Activated CD4-positive, CD25-positive, alpha-beta regulatory T cell treated with anti-CD3 and anti-CD28 coated beads, Interleukin-2, amount 50 U/mL, for 24 hours (primary cell): ENCODE measurements at regions not wholly inside any gene's neighbourhood (a gene's known extent, or its start where the extent isn't known, plus 50 kb on each side); places are given as distances from the start of the nearest gene placed in this dataset.

Experiments
- ATAC-seq, 2 donors: fragments of 150-1000 bp; cut with Tn5 transposase; one replicate each; pipeline ENCODE4 v1.10.0; 2021; ENCODE audit warnings: mild to moderate bottlenecking in 1 of 2, moderate library complexity in 1 of 2

DNA sequence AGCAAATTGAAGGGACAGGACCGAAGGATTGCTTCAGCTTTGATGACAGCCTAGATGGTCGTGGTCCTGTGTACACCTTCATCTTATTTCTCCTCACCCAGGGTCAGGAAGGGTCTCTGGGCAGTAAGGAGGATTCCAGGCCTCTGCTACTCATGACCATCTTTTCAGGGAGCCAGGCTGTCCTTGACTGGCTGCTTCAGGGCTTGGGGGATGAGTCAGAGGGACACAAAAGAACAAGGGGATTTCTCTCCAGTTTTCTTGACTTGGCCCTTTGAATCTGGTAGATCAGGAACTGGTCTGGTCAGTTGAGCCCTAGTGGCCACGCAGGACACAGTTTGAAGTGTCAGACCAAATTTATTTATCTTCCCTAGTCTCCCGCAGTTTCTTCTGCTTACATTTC, 402.1 kb upstream of the CHD6 start:
- ATAC-seq = no peak

DNA sequence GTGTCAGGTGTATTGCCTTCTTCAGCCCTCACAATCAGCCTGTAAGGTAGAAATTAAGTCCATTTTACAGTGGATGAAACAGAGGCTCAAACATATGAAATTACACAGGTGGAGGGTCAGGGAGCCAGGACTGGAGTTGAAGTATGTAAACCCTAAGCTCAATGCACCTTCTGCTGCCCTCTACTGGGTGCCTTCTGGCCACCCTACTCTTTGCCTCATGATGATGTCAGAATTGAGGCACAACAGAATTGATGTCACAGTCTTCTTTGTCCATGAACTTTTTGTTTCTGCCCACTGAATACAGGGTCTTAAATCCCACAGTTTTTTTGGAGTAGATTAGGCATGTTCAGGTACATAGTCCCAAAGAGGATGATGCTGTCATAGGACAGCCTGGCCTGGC, 400.8 kb upstream of the CHD6 start:
- no peak for ATAC-seq

DNA sequence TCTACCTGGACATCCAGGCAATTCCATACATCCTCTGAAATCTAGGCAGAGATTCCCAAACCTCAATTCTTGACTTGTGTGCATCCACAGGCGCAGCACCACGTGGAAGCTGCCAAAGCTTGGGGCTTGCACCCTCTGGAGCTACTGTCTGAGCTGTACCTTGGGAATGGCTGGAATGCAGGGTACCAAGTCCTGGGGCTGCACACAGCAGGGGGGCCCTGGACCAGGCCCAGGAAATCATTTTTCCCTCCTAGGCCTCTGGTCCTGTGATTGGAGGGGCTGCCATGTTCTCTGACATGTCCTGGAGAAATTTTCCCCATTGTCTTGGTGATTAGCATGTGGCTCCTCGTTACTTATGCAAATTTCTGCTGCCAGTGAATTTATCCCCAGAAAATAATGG, 391.9 kb upstream of the CHD6 start:
- ATAC-seq = no peak

DNA sequence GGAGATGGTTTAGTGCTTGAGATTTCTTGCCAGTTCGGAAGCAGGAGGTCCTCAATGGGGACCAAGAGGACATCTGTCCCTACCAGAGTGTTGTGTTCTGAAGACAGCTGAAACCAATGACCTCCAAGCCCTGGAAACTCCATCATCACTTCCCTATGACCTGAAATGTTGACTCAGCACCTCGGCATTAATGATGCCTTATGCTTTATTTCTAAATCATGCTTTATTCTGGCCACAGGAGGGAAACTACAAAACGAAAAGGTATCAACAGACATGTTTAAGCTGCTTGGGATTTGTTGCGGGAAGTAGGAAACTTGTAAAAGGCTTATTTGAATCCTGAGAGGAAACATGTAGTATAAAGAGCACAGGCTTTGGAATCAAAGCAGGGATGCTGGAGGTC, 389.1 kb upstream of the CHD6 start:
- no peak for ATAC-seq

DNA sequence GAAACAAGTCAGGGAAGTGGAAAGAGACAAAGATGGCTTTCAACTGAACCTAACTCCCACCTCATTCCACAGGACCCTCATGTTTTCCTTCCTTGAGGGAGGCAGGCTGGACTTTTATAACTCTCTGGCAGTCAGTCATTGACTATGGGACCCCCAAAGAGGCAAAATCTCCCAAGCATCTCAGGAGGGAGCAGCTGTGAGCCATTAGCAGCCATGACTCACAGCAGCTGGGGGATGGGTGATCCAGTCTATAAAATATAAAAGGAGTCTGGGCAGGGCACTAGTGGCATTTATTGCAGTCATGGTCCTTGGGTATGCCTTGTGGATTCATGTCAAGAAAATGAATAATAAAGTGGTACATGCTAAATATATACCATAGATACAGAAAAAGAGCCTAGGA, 387.0 kb upstream of the CHD6 start:
- ATAC-seq = no peak

DNA sequence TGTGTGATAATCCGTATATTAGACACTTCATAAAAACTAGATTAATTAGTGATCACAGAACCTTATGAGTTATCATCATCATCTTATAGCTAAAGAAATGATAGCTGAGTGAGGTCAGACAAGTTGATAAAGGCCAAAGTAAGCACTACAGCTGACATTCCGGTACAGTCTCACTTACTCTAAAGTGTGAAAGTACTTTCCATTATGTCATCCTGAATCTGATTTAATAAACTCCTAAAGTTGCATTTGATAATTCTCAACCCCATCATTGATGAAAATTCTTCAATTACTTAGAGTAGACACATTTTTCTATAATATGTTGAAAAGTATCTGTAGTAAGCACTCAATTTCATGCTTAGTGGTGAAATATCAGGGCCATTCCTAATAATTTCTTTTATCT, 385.2 kb upstream of the CHD6 start:
- ATAC-seq = no peak

DNA sequence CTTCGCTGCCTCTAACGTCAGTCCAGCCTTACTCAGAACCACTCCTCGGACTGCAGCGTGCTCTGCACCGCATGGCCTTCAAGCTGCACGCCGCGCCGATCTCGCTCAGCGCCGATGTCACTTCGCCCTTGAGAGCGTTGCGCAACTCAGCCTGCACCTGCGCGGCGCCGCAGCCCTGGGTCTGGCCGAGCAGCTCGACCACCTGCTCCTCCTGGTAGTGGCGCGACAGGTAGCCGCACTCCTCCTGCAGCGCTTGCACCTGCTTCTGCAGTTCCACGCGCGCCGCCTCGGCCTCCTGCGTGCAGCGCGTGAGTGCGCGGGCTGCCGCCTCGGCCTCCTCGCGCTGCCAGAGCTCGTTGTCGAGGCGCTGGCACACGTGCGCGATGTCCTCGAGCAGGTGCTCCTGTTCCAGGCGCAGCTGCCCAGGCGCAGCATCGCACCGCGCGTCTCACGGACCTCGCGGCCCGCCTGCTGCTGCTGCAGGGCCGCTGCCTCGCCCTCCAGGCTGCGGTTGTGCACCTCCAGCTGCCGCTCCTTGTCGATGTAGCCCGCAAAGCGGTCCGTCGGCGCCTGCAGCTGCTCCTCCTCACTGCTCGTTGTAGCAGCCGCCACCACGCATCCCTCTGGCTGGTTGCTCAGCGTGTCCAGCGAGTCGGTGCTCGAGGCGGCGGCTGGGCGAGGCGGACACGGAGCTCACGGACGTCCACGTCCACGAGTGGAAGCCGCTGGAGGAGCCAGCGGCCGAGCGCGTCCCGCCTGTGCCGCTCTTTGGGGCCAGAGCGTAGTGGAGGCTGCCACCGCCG, 380.6 kb upstream of the CHD6 start:
- ATAC-seq = no peak

DNA sequence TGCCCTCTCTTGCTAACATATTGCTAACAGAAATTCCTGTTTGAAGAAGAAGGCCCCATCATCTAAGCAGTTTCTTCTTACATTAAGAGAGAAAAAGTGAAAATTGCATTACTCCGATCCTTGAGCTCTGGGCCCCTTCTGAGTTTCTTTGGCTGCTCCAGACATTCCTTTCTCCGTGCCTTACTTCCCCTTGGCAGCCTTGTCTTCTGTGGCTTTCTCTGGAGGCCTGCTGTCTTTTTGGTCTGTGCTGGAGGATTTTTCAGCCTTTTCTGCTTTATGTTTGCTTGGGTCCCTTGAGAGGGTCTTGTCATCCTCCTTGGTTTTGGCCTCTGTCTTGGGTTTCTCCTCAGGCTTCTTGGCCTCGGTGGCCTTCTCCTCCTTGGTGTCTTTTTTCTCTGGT, 378.8 kb upstream of the CHD6 start:
- no peak for ATAC-seq

DNA sequence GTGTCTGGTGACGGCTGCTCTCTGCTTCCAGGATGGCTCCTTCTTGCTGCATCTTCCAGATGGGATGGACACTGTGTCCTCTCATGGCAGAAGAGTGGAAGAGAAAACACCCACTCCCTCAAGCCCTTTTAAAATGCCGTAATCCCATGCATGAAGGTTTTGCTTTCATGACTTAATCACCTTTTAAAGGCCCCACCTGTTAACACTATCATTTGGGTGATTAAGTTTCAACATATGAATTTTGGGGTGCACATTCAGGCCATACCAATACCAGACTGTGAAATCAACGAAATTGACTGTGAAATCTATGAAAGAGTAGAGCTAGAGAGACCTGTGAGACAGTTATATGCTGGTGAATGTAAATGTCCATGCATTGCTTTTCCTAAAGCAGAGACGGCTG, 374.3 kb upstream of the CHD6 start:
- no peak for ATAC-seq

DNA sequence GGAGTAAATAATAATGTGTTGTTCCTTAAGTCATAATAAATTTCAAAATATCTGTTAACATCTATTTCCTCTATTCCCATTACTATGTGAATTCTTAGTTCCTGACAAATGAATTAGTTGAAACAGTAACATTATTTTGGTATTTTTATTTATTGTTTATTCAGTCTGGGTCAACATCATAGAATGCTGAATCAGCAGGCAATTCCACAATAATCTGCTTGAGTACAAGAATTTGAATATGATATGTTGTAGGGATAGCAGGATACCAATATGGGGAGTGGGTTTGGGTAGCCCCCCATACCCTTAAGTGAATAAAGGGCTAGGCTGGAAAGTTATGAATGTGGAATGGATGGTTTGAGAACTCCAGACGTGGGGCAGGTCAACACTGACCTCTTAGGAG, 373.2 kb upstream of the CHD6 start:
- ATAC-seq = no peak

DNA sequence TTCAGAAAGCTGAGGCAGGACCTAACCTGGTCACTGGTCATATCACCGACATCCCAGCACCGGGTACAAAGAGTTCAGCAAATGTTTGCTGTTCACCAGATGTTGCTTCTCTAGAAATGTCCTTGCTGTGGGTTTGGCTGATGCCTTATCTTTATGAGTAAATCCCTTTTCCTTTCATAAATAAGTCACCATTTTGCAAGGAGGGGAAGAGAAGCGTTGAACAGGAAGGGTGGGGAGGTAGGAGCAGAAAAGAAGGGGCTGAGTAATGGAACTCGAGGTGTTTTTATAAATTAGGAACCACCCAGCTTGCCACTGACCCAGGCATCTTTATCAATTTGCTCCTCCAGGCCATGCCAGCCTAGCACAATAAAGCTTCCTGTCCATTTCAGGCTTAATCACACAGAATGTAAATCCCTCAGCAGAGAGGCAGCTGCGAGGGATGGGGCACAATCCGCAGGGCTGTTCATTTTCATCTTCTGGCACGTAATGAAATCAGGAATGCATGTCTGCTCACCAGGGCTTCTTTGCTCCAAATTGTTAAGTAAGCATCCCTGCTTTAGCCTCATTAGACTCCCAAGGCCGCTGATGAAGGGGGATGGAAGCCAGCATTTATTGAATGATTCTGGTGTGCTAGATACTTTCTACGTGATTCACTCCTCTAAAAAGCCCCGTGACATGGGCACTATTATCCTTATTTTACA, 371.9 kb upstream of the CHD6 start:
- no peak for ATAC-seq

DNA sequence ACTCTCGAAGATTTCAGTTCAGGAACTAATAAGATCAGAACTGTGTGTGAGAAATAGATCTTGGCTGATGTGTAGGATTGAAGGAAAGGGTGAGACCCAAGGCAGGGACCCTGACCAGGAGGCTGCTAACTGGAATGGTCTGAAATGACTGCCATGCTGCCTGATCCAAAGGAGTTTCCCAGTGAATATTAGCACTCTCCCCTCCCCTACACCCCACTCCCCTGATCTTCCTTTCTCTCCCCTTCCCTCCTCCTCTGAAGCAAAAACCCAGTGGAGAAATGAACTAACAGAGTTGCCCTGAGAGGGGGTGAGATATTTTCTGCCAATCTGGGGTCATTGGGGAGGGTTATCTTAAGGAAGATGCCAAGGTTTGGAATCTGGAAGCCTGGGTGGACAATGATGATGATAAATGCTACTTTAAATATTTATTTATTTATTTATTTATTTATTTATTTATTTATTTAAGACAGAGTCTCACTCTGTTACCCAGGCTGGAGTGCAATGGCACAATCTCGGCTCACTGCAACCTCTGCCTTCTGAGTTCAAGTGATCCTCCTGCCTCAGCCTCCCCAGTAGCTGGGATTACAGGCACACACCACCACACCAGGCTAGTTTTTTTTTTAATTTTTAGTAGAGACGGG, 371.0 kb upstream of the CHD6 start:
- ATAC-seq = no peak

DNA sequence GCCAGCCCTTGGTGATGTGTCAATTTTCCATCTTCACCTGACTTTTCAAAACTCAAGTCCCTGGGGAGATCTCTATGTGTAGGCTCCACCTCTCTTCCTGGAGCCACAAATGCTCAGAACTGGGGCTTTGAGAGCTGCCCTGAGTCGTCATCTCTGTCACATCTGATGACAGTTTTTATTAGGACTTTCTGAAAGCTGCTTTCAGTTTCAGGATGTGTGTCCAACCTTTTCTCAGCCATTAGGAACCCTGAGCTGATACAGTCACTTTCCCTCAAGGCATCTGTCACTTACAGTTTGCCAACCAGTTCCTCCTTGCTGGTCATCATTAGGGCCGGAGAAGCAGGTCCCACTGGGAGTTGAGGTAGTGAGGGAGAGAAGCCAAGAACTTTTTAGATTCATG, 365.9 kb upstream of the CHD6 start:
- no peak for ATAC-seq

DNA sequence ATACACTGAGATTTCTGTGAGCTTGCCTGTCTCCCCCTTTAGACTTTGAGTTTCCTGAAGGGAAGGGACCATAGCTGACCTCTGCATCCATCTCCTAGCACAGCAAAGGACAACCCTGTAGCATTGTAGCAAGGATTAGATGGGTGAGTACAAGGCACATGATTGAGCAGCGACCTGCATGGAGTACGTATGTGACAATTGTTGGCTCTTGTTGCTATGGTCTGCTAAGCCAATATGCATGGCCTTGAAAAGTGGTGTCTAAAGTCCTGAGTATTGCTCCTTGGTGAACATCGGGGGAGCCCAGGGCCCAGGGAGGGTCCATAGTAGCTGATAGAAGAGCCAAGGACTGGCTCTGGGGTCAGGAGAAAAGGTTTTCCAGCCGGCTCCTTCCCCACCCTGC, 365.0 kb upstream of the CHD6 start:
- ATAC-seq = no peak

DNA sequence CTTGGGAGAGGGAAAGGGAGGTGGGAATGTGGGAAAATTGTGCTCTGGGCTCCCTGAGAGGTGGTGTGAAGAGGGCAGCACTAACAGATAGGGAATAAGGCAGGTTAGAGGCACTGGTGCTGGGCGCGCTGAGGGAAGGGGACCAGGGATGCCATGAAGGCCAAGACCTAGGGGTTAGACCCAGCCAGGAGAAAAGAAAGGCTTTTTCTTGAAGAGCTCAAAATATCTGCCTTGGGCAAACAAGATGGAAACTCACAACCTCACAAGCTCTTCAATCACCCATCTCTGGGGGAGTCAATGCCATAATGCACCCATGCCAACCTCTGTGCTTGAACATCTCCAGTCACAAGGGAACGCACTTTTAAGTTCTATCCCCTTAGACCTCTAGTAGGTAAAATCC, 363.6 kb upstream of the CHD6 start:
- ATAC-seq = no peak

DNA sequence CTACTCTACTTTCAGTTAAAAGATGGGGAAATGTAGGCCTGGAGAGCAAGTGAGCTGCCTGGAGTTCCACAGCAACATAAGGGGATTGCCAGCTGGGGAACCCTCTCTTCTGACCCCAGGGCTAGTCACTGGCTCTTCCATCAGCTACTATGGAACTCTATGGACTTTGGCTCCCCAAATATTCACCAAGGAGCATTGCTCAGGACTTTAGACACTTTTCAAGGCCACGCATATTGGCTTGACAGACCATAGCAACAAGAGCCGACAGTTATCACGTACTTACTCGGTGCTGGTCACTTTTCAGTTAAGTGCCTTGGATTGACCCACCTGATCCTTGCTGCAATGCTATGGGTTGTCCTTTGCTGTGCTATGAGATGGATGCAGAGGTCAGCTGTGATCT, 360.7 kb upstream of the CHD6 start:
- ATAC-seq = no peak

DNA sequence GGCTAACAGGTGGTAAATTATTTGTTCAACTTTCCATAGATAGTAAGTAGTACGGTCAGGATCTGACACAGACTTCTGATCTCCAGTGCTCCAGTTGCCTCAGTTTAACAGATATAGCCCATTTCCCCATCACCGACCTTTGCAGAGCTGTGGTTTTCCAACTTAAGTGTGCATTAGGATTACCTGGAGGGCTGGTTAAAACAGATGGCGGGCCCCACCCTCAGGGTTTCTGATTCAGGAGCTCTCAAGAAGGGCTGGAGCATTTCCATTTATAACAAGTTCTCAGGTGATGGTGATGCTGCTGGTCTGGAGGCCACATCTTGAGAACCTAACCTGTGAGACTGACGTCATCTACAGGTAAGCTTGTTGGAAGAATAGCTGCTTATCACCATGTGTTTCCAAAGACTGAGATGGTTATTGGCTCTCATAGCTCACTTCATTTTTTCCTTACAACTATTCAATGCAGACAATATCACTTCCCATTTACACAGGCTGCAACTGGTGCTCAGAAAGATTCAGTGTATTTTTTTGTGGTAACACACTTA, 360.1 kb upstream of the CHD6 start:
- no peak for ATAC-seq

DNA sequence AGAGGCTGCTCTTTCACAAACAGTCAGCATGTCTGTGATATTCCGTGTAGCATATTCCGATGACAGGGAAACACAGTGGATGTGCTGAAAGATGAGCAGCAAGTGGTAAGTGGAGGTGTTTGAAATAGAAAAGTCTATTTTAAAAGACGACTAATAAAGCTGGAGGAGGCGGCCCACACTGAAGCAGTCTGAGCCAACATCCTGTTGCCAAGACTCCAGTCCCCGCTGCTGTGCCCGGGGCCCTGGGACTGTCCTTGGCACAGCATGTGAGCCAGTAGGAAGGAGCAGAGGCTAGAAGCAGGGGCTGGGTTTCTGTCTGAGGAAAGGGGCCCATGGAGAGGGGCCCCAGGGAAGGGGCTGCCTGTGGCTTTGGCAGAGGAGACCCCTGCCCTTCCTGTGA, 351.5 kb upstream of the CHD6 start:
- ATAC-seq = no peak

DNA sequence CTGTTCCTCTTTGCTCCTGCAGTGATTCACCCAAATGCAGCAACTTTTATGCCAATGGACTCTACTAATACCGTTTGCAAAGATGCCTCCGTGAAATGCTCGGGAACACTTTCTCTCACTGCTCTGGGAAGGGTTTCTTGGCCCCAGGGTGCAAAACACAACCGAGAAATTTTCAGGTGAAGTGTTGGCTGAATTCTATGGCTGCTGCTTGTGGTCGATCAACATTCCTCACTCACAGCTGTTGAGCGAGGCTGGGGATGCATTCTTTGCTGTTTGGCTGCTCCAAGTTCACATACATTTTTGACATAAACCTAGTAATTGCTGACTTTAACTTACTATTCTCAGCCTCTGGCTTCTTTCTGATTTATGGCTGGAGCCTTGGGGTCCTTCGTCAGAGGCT, 342.0 kb upstream of the CHD6 start:
- no peak for ATAC-seq

DNA sequence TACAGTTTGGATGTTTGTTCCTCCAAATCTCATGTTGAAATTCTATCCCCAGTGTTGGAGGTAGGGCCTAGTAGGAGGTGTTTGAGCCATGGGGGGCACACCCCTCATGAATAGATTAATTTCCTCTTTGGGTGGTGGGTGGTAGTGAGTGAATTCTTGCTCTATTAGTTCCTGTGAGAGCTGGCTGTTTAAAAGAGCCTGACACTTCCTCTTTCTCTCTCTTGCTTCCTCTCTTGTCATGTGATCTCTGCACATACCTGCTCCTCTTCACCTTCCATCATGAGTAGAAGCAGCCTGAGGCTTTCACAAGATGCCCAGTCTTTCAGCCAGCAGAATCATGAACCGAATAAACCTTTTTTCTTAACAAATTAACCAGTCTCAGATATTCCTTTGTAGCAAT, 340.2 kb upstream of the CHD6 start:
- no peak for ATAC-seq

DNA sequence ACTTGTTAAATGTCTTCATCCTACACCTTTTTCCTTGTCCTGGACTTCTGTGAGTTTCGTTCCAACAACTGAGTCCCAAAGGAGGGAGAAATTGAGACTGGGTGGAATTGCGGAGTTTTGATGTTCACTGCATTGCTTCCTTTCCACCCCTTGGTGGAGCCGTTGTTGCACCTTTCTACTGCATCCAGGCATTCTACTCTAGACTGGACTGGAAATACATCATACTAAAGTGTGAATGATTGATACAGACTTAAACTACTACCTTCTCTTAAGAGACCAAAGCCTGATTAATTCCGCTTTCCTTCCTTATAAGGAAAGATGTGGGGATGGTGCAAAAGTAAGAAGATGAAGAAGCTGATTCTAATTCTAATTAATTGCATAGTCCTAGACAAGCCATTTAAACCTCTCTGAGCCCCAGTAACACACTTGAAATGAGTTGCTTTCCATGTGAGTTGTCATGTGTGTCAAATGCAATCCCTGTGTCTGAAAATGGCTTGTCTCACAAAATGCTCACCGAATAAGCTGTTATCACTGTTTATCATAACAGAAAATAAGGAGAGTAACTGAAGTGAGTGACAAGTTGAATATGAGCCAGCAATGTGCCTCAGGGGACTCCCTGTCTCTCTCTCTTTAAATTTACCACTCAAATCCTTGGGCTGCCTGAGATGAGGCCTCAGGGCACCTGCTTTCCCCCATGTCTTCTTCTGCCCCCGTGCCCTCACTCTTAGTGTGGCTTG, 338.3 kb upstream of the CHD6 start:
- ATAC-seq = no peak

DNA sequence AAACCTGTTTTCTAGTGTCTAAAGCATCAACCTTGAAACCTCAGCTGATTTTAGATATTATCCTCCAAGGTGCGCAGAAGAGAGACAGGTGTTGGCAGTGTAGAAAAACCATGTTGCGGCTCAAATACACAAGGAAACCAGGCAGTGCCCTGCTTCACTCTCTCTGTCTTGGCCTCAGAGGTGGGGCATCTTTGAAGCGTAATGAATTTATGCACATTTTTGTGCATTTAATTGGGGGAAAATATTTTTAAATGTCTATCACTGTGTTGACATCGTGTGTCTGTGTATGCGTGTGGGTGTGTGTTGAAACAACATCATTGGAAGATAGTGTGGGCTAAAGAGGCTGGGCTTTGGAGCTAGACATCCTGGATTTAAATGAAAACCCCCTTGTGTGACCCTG, 334.0 kb upstream of the CHD6 start:
- ATAC-seq = no peak

DNA sequence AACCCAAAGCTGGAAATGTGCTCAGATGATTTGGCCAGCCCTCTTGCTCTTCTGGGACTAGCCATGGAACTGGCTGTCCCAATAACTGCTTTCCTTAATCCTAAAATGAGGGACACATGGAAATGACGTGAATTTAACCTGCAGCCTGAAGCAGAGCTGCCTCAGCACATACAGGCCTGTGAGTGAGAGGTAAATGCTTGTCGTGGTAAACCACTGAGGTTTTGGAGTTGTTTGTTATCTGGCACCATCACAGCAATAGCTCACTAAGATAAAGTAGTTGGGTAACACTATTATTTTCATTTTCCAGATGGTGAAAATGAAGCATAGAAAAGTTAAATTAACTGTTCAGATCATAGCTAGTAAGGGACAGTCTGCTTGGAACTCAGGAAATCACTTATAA, 333.4 kb upstream of the CHD6 start:
- ATAC-seq = no peak
